ENCODE measurements at regions not wholly inside any gene's neighbourhood (a gene's known extent, or its start where the extent isn't known, plus 50 kb on each side); places are given as distances from the start of the nearest gene placed in this dataset.

DNA sequence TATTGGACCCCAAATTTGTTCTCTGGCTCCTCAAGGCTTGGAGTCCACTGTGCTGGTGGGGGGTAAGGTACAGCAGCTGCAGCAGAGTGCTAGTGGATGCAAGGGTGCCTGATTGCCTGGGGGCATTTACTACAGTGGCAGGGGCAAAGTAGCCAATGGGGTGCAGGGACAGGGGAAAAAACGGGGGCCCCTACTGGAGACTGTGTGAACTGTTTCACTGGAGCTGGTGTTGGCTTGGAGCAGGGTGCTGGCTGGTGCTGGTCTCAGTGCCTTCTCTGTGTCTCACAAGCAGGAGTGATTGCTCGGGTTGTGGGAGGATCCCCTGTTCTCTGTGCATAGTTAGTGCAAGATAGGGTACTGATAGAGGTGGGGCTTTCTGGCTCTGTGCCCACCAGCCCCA, 935.9 kb downstream of the JRKL start:
- no peaks in the 10 kb centered on the region for H3K9me3 ChIP-seq (replicated peaks; ENCODE audit: low read length)
- H3K27me3 ChIP-seq (ENCODE audit: control insufficient read depth, insufficient read depth, low read length): no peaks in the 10 kb centered on the region
- no peaks in the 10 kb centered on the region for H3K36me3 ChIP-seq (ENCODE audit: insufficient read depth, low read length)
- H3K4me1 ChIP-seq (ENCODE audit: control insufficient read depth, insufficient read depth, low read length): no peaks in the 10 kb centered on the region
- H3K4me2 ChIP-seq (ENCODE audit: low read length): no peak overlapping the region
- H3K4me3 ChIP-seq (ENCODE audit: low read length): no peak overlapping the region
- no peak overlapping the region for H3K9ac ChIP-seq (ENCODE audit: low read depth, low read length)

GRCh38 chr11:97332271-97332670, 942.5 kb downstream of the JRKL start:
- Histone ChIP-seq H3K4me3 (ENCODE audit: low read length) (no peak overlapping the region), H3K4me2 (ENCODE audit: low read length) (no peak overlapping the region), H3K36me3 (ENCODE audit: insufficient read depth, low read length) (no peaks in the 10 kb centered on the region), H3K9me3 (replicated peaks; ENCODE audit: low read length) (no peaks in the 10 kb centered on the region), H3K4me1 (ENCODE audit: control insufficient read depth, insufficient read depth, low read length) (no peaks in the 10 kb centered on the region), H3K27me3 (ENCODE audit: control insufficient read depth, insufficient read depth, low read length) (no peaks in the 10 kb centered on the region), H3K9ac (ENCODE audit: low read depth, low read length) (no peak overlapping the region)

DNA sequence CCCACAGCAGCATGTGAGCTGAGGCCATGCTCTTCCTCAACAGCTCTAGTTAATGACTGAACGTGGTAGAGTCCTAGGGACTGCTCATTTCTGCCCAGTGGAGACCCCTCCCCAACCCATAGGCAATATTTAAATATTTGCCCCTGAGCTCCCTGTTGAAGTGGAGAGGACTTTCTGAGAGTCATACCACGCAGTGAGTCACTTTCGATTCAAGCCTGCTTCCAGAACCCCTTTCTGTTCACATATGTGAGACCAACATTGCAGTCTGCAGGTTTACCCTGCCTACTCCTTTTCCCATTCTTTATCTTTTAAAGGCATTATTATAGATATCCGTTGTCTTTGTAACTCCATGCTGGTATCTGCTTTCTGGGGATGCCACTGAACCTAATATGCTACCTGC, 946.3 kb downstream of the JRKL start:
- H3K4me2 ChIP-seq (ENCODE audit: low read length): no peak overlapping the region
- H3K9me3 ChIP-seq (replicated peaks; ENCODE audit: low read length): no peaks in the 10 kb centered on the region
- no peak overlapping the region for H3K4me3 ChIP-seq (ENCODE audit: low read length)
- H3K27me3 ChIP-seq (ENCODE audit: control insufficient read depth, insufficient read depth, low read length): no peaks in the 10 kb centered on the region
- H3K4me1 ChIP-seq (ENCODE audit: control insufficient read depth, insufficient read depth, low read length): no peaks in the 10 kb centered on the region
- H3K36me3 ChIP-seq (ENCODE audit: insufficient read depth, low read length): no peaks in the 10 kb centered on the region
- no peak overlapping the region for H3K9ac ChIP-seq (ENCODE audit: low read depth, low read length)

GRCh38 chr11:97345032-97345431, 955.2 kb downstream of the JRKL start:
- Histone ChIP-seq H3K36me3 (ENCODE audit: insufficient read depth, low read length) (no peaks in the 10 kb centered on the region), H3K4me2 (ENCODE audit: low read length) (no peak overlapping the region), H3K4me3 (ENCODE audit: low read length) (no peak overlapping the region), H3K9ac (ENCODE audit: low read depth, low read length) (no peak overlapping the region), H3K9me3 (replicated peaks; ENCODE audit: low read length) (no peaks in the 10 kb centered on the region), H3K4me1 (ENCODE audit: control insufficient read depth, insufficient read depth, low read length) (no peaks in the 10 kb centered on the region), H3K27me3 (ENCODE audit: control insufficient read depth, insufficient read depth, low read length) (no peaks in the 10 kb centered on the region)

DNA sequence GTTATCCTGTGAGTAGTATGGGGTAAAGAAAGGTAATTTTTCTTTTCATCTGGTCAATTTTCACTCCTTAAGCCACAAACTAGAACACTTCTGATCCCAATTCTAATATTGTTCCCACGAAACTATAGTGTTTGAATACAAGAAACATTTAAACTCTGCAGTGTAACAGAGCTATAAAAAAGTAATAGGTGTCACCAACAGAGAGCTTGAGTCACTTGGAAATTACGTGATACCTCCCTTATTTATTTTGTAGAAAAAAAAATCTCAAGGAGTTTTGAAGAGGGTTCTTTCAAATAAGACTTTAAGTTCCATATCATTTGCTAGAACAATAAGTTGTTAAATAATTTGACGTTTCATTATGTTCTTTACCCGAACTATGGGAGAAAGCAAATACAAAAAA, 959.4 kb downstream of the JRKL start:
- Histone ChIP-seq H3K4me2 (ENCODE audit: low read length) (no peak overlapping the region), H3K9ac (ENCODE audit: low read depth, low read length) (no peak overlapping the region), H3K27me3 (ENCODE audit: control insufficient read depth, insufficient read depth, low read length) (no peaks in the 10 kb centered on the region), H3K4me1 (ENCODE audit: control insufficient read depth, insufficient read depth, low read length) (no peaks in the 10 kb centered on the region), H3K9me3 (replicated peaks; ENCODE audit: low read length) (no peaks in the 10 kb centered on the region), H3K4me3 (ENCODE audit: low read length) (no peak overlapping the region), H3K36me3 (ENCODE audit: insufficient read depth, low read length) (no peaks in the 10 kb centered on the region)

DNA sequence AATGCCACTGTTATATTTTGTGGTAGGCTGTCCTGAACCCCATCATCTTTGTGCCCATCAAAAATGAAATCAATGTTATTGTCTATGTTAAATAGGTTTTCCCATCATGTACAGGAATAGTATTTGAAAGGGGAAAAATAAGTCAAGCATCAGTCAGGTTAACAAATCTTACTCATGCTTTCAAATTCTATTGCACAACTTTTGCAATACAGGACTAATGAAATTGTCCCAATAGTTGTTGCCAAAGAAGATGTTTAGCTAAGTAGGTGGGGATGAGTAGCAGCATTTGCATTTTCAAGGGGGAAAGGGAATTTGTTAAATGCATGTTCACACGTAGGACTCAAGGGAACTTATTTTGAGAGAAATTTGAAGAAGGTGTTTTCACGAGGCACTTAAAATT, 962.1 kb downstream of the JRKL start:
- no peak overlapping the region for H3K4me2 ChIP-seq (ENCODE audit: low read length)
- H3K9me3 ChIP-seq (replicated peaks; ENCODE audit: low read length): no peaks in the 10 kb centered on the region
- no peak overlapping the region for H3K9ac ChIP-seq (ENCODE audit: low read depth, low read length)
- H3K4me1 ChIP-seq (ENCODE audit: control insufficient read depth, insufficient read depth, low read length): no peaks in the 10 kb centered on the region
- no peaks in the 10 kb centered on the region for H3K36me3 ChIP-seq (ENCODE audit: insufficient read depth, low read length)
- H3K27me3 ChIP-seq (ENCODE audit: control insufficient read depth, insufficient read depth, low read length): no peaks in the 10 kb centered on the region
- H3K4me3 ChIP-seq (ENCODE audit: low read length): no peak overlapping the region

GRCh38 chr11:97354026-97354425, 964.2 kb downstream of the JRKL start:
- Histone ChIP-seq H3K27me3 (ENCODE audit: control insufficient read depth, insufficient read depth, low read length) (no peaks in the 10 kb centered on the region), H3K4me3 (ENCODE audit: low read length) (no peak overlapping the region), H3K9me3 (replicated peaks; ENCODE audit: low read length) (no peaks in the 10 kb centered on the region), H3K36me3 (ENCODE audit: insufficient read depth, low read length) (no peaks in the 10 kb centered on the region), H3K9ac (ENCODE audit: low read depth, low read length) (no peak overlapping the region), H3K4me1 (ENCODE audit: control insufficient read depth, insufficient read depth, low read length) (no peaks in the 10 kb centered on the region), H3K4me2 (ENCODE audit: low read length) (no peak overlapping the region)

DNA sequence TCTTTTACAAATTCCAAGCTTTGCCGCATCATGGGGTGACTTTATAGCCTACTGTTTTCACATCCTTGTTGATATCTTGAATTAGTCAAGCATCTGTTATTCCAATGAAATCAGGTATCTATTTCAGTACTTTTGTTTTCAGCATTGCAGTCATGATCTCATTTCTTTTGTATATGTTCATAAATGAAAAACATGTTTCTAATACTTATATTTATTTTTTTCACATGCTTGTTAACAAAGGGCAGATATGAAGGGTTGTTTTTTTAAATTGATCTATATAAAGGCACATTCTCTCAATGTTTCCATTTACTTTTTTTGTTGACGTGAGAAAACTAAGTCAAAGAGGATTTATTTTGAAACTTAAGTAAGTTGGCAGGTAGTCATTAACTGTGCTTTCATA, 964.8 kb downstream of the JRKL start:
- H3K4me1 ChIP-seq (ENCODE audit: control insufficient read depth, insufficient read depth, low read length): no peaks in the 10 kb centered on the region
- no peaks in the 10 kb centered on the region for H3K27me3 ChIP-seq (ENCODE audit: control insufficient read depth, insufficient read depth, low read length)
- H3K4me3 ChIP-seq (ENCODE audit: low read length): no peak overlapping the region
- H3K9me3 ChIP-seq (replicated peaks; ENCODE audit: low read length): no peaks in the 10 kb centered on the region
- H3K9ac ChIP-seq (ENCODE audit: low read depth, low read length): no peak overlapping the region
- H3K4me2 ChIP-seq (ENCODE audit: low read length): no peak overlapping the region
- no peaks in the 10 kb centered on the region for H3K36me3 ChIP-seq (ENCODE audit: insufficient read depth, low read length)

- Histone ChIP-seq H3K4me1 (ENCODE audit: control insufficient read depth, insufficient read depth, low read length) (no peaks in the 10 kb centered on the region), H3K4me2 (ENCODE audit: low read length) (no peak overlapping the region), H3K4me3 (ENCODE audit: low read length) (no peak overlapping the region), H3K9ac (ENCODE audit: low read depth, low read length) (no peak overlapping the region), H3K27me3 (ENCODE audit: control insufficient read depth, insufficient read depth, low read length) (no peaks in the 10 kb centered on the region), H3K9me3 (replicated peaks; ENCODE audit: low read length) (no peaks in the 10 kb centered on the region), H3K36me3 (ENCODE audit: insufficient read depth, low read length) (no peaks in the 10 kb centered on the region)
Observed at GRCh38 chr11:97355230-97355629, 965.4 kb downstream of the JRKL start.

DNA sequence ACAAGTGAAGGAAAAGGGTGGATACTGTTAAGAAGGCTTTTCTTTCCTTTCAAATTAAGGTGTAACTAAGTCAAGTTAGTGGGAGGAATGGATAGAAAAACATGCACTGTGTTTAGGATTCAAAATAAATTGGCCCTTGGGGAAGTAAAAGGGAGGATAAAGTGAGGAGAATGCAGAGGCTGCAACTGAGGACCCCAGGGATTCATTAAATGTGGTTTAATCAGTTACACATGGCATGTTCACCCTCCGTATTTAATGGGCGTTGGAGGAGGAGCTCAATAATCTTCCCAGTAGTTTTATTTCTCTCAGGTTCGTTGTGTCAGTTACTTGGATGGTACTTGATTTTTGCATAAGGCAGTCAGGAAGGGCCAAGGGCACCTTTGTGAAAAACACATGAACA, 966.3 kb downstream of the JRKL start:
- Histone ChIP-seq H3K9ac (ENCODE audit: low read depth, low read length) (no peak overlapping the region), H3K36me3 (ENCODE audit: insufficient read depth, low read length) (no peaks in the 10 kb centered on the region), H3K4me1 (ENCODE audit: control insufficient read depth, insufficient read depth, low read length) (no peaks in the 10 kb centered on the region), H3K4me2 (ENCODE audit: low read length) (no peak overlapping the region), H3K27me3 (ENCODE audit: control insufficient read depth, insufficient read depth, low read length) (no peaks in the 10 kb centered on the region), H3K9me3 (replicated peaks; ENCODE audit: low read length) (no peaks in the 10 kb centered on the region), H3K4me3 (ENCODE audit: low read length) (no peak overlapping the region)

- Histone ChIP-seq H3K9me3 (replicated peaks; ENCODE audit: low read length) (no peaks in the 10 kb centered on the region), H3K9ac (ENCODE audit: low read depth, low read length) (no peak overlapping the region), H3K27me3 (ENCODE audit: control insufficient read depth, insufficient read depth, low read length) (no peaks in the 10 kb centered on the region), H3K36me3 (ENCODE audit: insufficient read depth, low read length) (no peaks in the 10 kb centered on the region), H3K4me1 (ENCODE audit: control insufficient read depth, insufficient read depth, low read length) (peaks cover 12% of the 10 kb centered on the region), H3K4me3 (ENCODE audit: low read length) (no peak overlapping the region), H3K4me2 (ENCODE audit: low read length) (no peak overlapping the region)
Observed at GRCh38 chr11:97359016-97359415, 969.2 kb downstream of the JRKL start.

- H3K9ac ChIP-seq (ENCODE audit: low read depth, low read length): no peak overlapping the region
- H3K4me3 ChIP-seq (ENCODE audit: low read length): no peak overlapping the region
- no peaks in the 10 kb centered on the region for H3K36me3 ChIP-seq (ENCODE audit: insufficient read depth, low read length)
- H3K4me2 ChIP-seq (ENCODE audit: low read length): no peak overlapping the region
- H3K27me3 ChIP-seq (ENCODE audit: control insufficient read depth, insufficient read depth, low read length): no peaks in the 10 kb centered on the region
- peaks cover 22% of the 10 kb centered on the region for H3K4me1 ChIP-seq (ENCODE audit: control insufficient read depth, insufficient read depth, low read length)
- peaks cover 5% of the 10 kb centered on the region for H3K9me3 ChIP-seq (replicated peaks; ENCODE audit: low read length)
Observed at GRCh38 chr11:97361812-97362378, 972.1 kb downstream of the JRKL start.

Measured in skeletal muscle satellite cell (primary cell).